CD14-positive monocyte (primary cell): ENCODE measurements at regions not wholly inside any gene's neighbourhood (a gene's known extent, or its start where the extent isn't known, plus 50 kb on each side); places are given as distances from the start of the nearest gene placed in this dataset.

Experiments
- DNase-seq, 3 donors: peaks; one replicate each; pipeline ENCODE4 v3.0.0-alpha.2; 2011 to 2022
- H2AFZ ChIP-seq: 2 replicates; pipeline ENCODE4 v1.6.0; 2012; ENCODE audit warnings: mild to moderate bottlenecking, low read depth, low read length, inconsistent platforms; ENCODE audit not compliant: insufficient read depth, poor library complexity, severe bottlenecking
- H3K27ac ChIP-seq, 2 donors: 1 replicate in 1 of 2; 2 replicates in 1 of 2; pipeline ENCODE4 v1.5.1; 2012 to 2013; ENCODE audit warnings: low read length in 2 of 2, control low read depth in 1 of 2, inconsistent platforms in 1 of 2, low read depth in 1 of 2, mild to moderate bottlenecking in 1 of 2
- H3K27me3 ChIP-seq, 2 donors: one replicate each; pipeline versions ENCODE4 v1.6.0 to v1.6.1; 2011 to 2013; ENCODE audit warnings: low read length in 2 of 2; ENCODE audit not compliant: control insufficient read depth in 2 of 2, insufficient read depth in 2 of 2
- H3K36me3 ChIP-seq, 2 donors: replicated peaks in 1 of 2; 1 replicate in 1 of 2; 2 replicates in 1 of 2; pipeline versions ENCODE4 v1.5.1 to v1.6.1; 2012 to 2013; ENCODE audit warnings: low read length in 2 of 2, control low read depth in 1 of 2, inconsistent platforms in 1 of 2, mild to moderate bottlenecking in 1 of 2; ENCODE audit not compliant: insufficient read depth in 2 of 2, control insufficient read depth in 1 of 2
- H3K4me1 ChIP-seq, 2 donors: 1 replicate in 1 of 2; 2 replicates in 1 of 2; pipeline versions ENCODE4 v1.5.1 to v1.6.1; 2012 to 2013; ENCODE audit warnings: low read length in 2 of 2, control low read depth in 1 of 2, inconsistent platforms in 1 of 2, mild to moderate bottlenecking in 1 of 2, moderate library complexity in 1 of 2; ENCODE audit not compliant: insufficient read depth in 2 of 2, control insufficient read depth in 1 of 2
- H3K4me2 ChIP-seq: replicated peaks from 2 replicates; pipeline ENCODE3; 2012; ENCODE audit warnings: low read length, moderate library complexity, mild to moderate bottlenecking; ENCODE audit not compliant: poor library complexity, severe bottlenecking; ENCODE audit errors: extremely low read depth
- H3K4me3 ChIP-seq, 3 experiments: fragments of 200-600 bp in 1 of 3; sonication (generic) in 1 of 3; replicated peaks in 1 of 3; 1 replicate in 2 of 3; 2 replicates in 1 of 3; pipeline ENCODE4 v1.5.1; 2011 to 2013; ENCODE audit warnings: low read length in 3 of 3, mild to moderate bottlenecking in 3 of 3, control low read depth in 2 of 3, low read depth in 2 of 3, inconsistent platforms in 1 of 3, moderate library complexity in 1 of 3
- H3K79me2 ChIP-seq: 2 replicates; pipeline ENCODE4 v1.6.0; 2012; ENCODE audit warnings: mild to moderate bottlenecking, control low read depth, inconsistent platforms, low read length, moderate library complexity; ENCODE audit not compliant: insufficient read depth
- H3K9ac ChIP-seq: 2 replicates; pipeline ENCODE4 v1.6.0; 2017; ENCODE audit warnings: low read length, mild to moderate bottlenecking; ENCODE audit not compliant: insufficient read depth, poor library complexity, severe bottlenecking
- H3K9me3 ChIP-seq, 2 donors: replicated peaks in 1 of 2; 1 replicate in 1 of 2; 2 replicates in 1 of 2; pipeline versions ENCODE4 v1.5.1 to v1.6.1; 2012 to 2013; ENCODE audit warnings: low read length in 2 of 2, control low read depth in 1 of 2; ENCODE audit not compliant: control insufficient read depth in 1 of 2, insufficient read depth in 1 of 2
- H4K20me1 ChIP-seq: 2 replicates; pipeline ENCODE4 v1.6.0; 2012; ENCODE audit warnings: mild to moderate bottlenecking, low read length, control low read depth, moderate library complexity; ENCODE audit not compliant: insufficient read depth
- H3K27ac Mint-ChIP-seq, 7 donors: one replicate each; pipeline ENCODE4 v1.8.0; 2020; ENCODE audit warnings: mild to moderate bottlenecking in 7 of 7, mixed read lengths in 7 of 7, moderate library complexity in 6 of 7, inconsistent platforms in 2 of 7
- H3K27me3 Mint-ChIP-seq, 3 donors: one replicate each; pipeline ENCODE4 v1.8.0; 2021 to 2022; ENCODE audit warnings: low read depth in 3 of 3, mild to moderate bottlenecking in 3 of 3, mixed read lengths in 3 of 3, moderate library complexity in 3 of 3, inconsistent platforms in 1 of 3
- H3K36me3 Mint-ChIP-seq, 2 donors: one replicate each; pipeline ENCODE4 v1.8.0; 2020; ENCODE audit warnings: mixed read lengths in 2 of 2, inconsistent platforms in 1 of 2, mild to moderate bottlenecking in 1 of 2
- H3K4me1 Mint-ChIP-seq: one replicate; pipeline ENCODE4 v1.8.0; 2020; ENCODE audit warnings: mild to moderate bottlenecking, mixed read lengths
- H3K4me3 Mint-ChIP-seq, 2 donors: one replicate each; pipeline ENCODE4 v1.8.0; 2020; ENCODE audit warnings: mild to moderate bottlenecking in 2 of 2, mixed read lengths in 2 of 2, moderate library complexity in 1 of 2
- H3K9me3 Mint-ChIP-seq, 7 donors: one replicate each; pipeline ENCODE4 v1.8.0; 2020 to 2022; ENCODE audit warnings: mixed read lengths in 7 of 7, mild to moderate bottlenecking in 6 of 7, moderate library complexity in 6 of 7, inconsistent platforms in 2 of 7
- WGBS: methylation state at CpG from one replicate; pipeline ENCODE4 v1.1.5; 2013; ENCODE audit warnings: missing lambda C conversion rate; ENCODE audit not compliant: insufficient coverage; 5-methylcytosine and 5-hydroxymethylcytosine counted together
- intact Hi-C, 2 donors: fragments of 100-400 bp; cut with micrococcal nuclease; formaldehyde crosslinking; loops; one replicate each; pipeline versions ENCODE4 v1.15.0 to v1.15.1; 2023
- TF ChIP-seq, protein P1 (sequence below): fragments of 200-600 bp; IDR thresholded peaks from one replicate; pipeline ENCODE4 v1.8.0; 2022; ENCODE audit warnings: antibody characterized with exemption, mild to moderate bottlenecking

DNA sequence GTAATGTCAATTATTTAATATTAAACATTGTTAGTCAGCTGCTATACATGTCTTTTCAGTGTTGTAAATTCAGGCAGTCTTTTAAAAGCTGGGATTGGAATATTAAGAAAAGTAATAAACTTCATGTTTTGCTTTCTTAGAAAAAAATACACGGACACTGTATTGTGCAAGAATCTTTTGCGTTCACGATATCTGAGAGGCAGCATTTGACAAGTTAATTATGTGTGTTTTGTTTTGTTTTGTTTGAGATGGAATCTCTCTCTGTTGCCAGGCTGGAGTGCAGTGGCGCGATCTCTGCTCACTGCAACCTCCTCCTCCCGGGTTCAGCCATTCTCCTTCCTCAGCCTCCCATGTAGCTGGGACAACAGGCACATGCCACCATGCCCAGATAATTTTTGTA is 1661.3 kb downstream of the HACE1 start:
- Mint-ChIP-seq H3K36me3 (no peaks in the 10 kb centered on the region), H3K4me3 (no peak overlapping the region), H3K4me1 (no peaks in the 10 kb centered on the region), H3K9me3 (peaks cover 0 to 3% (median 0%) of the 10 kb centered on the region in 7 donors), H3K27me3 (no peaks in the 10 kb centered on the region), H3K27ac (no peak overlapping the region)
- H4K20me1 ChIP-seq: no peaks in the 10 kb centered on the region
- no peaks in the 10 kb centered on the region for H3K36me3 ChIP-seq
- TF ChIP-seq, protein P1, sequence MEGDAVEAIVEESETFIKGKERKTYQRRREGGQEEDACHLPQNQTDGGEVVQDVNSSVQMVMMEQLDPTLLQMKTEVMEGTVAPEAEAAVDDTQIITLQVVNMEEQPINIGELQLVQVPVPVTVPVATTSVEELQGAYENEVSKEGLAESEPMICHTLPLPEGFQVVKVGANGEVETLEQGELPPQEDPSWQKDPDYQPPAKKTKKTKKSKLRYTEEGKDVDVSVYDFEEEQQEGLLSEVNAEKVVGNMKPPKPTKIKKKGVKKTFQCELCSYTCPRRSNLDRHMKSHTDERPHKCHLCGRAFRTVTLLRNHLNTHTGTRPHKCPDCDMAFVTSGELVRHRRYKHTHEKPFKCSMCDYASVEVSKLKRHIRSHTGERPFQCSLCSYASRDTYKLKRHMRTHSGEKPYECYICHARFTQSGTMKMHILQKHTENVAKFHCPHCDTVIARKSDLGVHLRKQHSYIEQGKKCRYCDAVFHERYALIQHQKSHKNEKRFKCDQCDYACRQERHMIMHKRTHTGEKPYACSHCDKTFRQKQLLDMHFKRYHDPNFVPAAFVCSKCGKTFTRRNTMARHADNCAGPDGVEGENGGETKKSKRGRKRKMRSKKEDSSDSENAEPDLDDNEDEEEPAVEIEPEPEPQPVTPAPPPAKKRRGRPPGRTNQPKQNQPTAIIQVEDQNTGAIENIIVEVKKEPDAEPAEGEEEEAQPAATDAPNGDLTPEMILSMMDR: no peak
- no CpG with 5 or more reads among the region's 6 CpGs for WGBS
- H2AFZ ChIP-seq: no peak overlapping the region
- intact Hi-C loops: no loop called here
- no peak overlapping the region for H3K4me2 ChIP-seq
- H3K4me3 ChIP-seq: no peak overlapping the region
- H3K27ac ChIP-seq: no peak overlapping the region
- H3K9me3 ChIP-seq: no peaks in the 10 kb centered on the region
- no peaks in the 10 kb centered on the region for H3K79me2 ChIP-seq
- no peak for DNase-seq
- no peak overlapping the region for H3K9ac ChIP-seq
- H3K4me1 ChIP-seq: no peaks in the 10 kb centered on the region
- no peaks in the 10 kb centered on the region for H3K27me3 ChIP-seq

DNA sequence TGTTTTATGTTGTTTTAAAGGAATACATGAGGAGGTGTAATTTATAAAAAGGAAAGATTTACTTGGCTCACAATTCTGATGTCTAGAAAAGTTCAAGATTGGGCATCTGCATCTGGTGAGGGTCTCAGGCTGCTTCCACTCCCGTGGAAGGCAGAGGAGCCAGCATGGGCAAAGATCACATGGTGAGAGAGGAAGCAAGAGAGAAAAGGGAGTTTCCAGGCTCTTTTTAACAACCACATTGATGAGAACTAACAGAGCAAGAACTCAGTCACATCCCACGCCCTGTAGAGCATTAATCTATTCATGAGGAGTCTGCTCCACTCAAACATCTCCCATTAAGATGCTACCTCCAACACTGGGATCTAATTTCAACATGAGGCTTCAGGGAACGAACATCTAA is 1666.3 kb downstream of the HACE1 start:
- no peaks in the 10 kb centered on the region for H3K4me1 Mint-ChIP-seq
- Histone ChIP-seq H3K27me3 (no peaks in the 10 kb centered on the region), H3K9me3 (peaks cover 0 to 5% of the 10 kb centered on the region in 2 donors), H2AFZ (no peak overlapping the region), H3K27ac (no peak overlapping the region), H3K79me2 (no peaks in the 10 kb centered on the region), H4K20me1 (no peaks in the 10 kb centered on the region), H3K4me3 (no peak overlapping the region), H3K4me1 (no peaks in the 10 kb centered on the region), H3K36me3 (no peaks in the 10 kb centered on the region), H3K4me2 (no peak overlapping the region), H3K9ac (no peak overlapping the region)
- intact Hi-C loops: no loop called here
- H3K27ac Mint-ChIP-seq: no peak overlapping the region
- DNase-seq: no peak
- peaks cover 0 to 4% (median 1%) of the 10 kb centered on the region in 7 donors for H3K9me3 Mint-ChIP-seq
- H3K27me3 Mint-ChIP-seq: no peaks in the 10 kb centered on the region
- H3K36me3 Mint-ChIP-seq: no peaks in the 10 kb centered on the region
- TF ChIP-seq, protein P1: no peak
- no peak overlapping the region for H3K4me3 Mint-ChIP-seq
- 43% methylated on average over 1 of the region's 3 CpGs for WGBS
